ENCODE measurements at regions not wholly inside any gene's neighbourhood (a gene's known extent, or its start where the extent isn't known, plus 50 kb on each side); places are given as distances from the start of the nearest gene placed in this dataset.
"Not testable (repeated sequence)": the region's sequence is repeated elsewhere in the genome, so short reads cannot be mapped to it uniquely, and the experiment has no call there.

GRCh38 chr15:20337238-20337637, 204.4 kb downstream of the GOLGA6L6 start:
- TF ChIP-seq CTCF, POLR2A (IDR thresholded peaks at IDR 0.05): not testable (repeated sequence)
